CD4-positive, alpha-beta T cell treated with Interleukin-17A for 4 hours (primary cell): ENCODE measurements at regions not wholly inside any gene's neighbourhood (a gene's known extent, or its start where the extent isn't known, plus 50 kb on each side); places are given as distances from the start of the nearest gene placed in this dataset.

Experiments used
- DNase-seq: peaks from one replicate; pipeline ENCODE4 v3.0.0-alpha.2; 2020; ENCODE audit warnings: mixed read lengths

GRCh38 chr5:89233462-89233861, 350.5 kb upstream of the MEF2C start:
- DNase-seq, result no peak

GRCh38 chr5:89232139-89232603, 349.2 kb upstream of the MEF2C start:
- DNase-seq, result no peak

- DNase-seq, result no peak
Measured at GRCh38 chr5:89230178-89230577, 347.2 kb upstream of the MEF2C start.

- DNase-seq, result no peak
Measured at GRCh38 chr5:89229331-89230070, 346.5 kb upstream of the MEF2C start.

- DNase-seq, result no peak
Measured at GRCh38 chr5:89228355-89228754, 345.4 kb upstream of the MEF2C start.

GRCh38 chr5:89218364-89218763, 335.4 kb upstream of the MEF2C start:
- DNase-seq, result no peak

- no peak for DNase-seq
Measured at GRCh38 chr5:89216606-89217005, 333.6 kb upstream of the MEF2C start.

GRCh38 chr5:89213573-89213972, 330.6 kb upstream of the MEF2C start:
- no peak for DNase-seq

GRCh38 chr5:89211836-89212235, 328.9 kb upstream of the MEF2C start:
- DNase-seq, result no peak

GRCh38 chr5:89208811-89209210, 325.8 kb upstream of the MEF2C start:
- no peak for DNase-seq

- DNase-seq, result no peak
Measured at GRCh38 chr5:89208392-89208791, 325.4 kb upstream of the MEF2C start.

- DNase-seq, result no peak
Measured at GRCh38 chr5:89204756-89205155, 321.8 kb upstream of the MEF2C start.

- no peak for DNase-seq
Measured at GRCh38 chr5:89203611-89204010, 320.6 kb upstream of the MEF2C start.

- DNase-seq, result no peak
Measured at GRCh38 chr5:89200899-89201298, 317.9 kb upstream of the MEF2C start.

GRCh38 chr5:89199306-89199705, 316.3 kb upstream of the MEF2C start:
- DNase-seq, result no peak

GRCh38 chr5:89191374-89191773, 308.4 kb upstream of the MEF2C start:
- DNase-seq, result no peak

GRCh38 chr5:89190515-89191265, 307.7 kb upstream of the MEF2C start:
- no peak for DNase-seq

GRCh38 chr5:89187883-89188465, 305.0 kb upstream of the MEF2C start:
- DNase-seq, result no peak

- no peak for DNase-seq
Measured at GRCh38 chr5:89187268-89187667, 304.3 kb upstream of the MEF2C start.

GRCh38 chr5:89181546-89181945, 298.6 kb upstream of the MEF2C start:
- DNase-seq, result no peak

- no peak for DNase-seq
Measured at GRCh38 chr5:89179731-89180130, 296.7 kb upstream of the MEF2C start.

GRCh38 chr5:89178541-89178940, 295.6 kb upstream of the MEF2C start:
- no peak for DNase-seq

- no peak for DNase-seq
Measured at GRCh38 chr5:89173528-89173927, 290.5 kb upstream of the MEF2C start.

- DNase-seq, result no peak
Measured at GRCh38 chr5:89168766-89169165, 285.8 kb upstream of the MEF2C start.
